ENCODE measurements at regions not wholly inside any gene's neighbourhood (a gene's known extent, or its start where the extent isn't known, plus 50 kb on each side); places are given as distances from the start of the nearest gene placed in this dataset.
"Not testable (repeated sequence)": the region's sequence is repeated elsewhere in the genome, so short reads cannot be mapped to it uniquely, and the experiment has no call there.

- DNase-seq: no peak
Measured at GRCh38 chr1:65527707-65528503, 107.4 kb downstream of the LEPR start.

GRCh38 chr1:65531972-65532570 is 111.6 kb downstream of the LEPR start:
- no peak for DNase-seq

- no peak for DNase-seq
Measured at GRCh38 chr1:65535981-65536380, 115.5 kb downstream of the LEPR start.

- DNase-seq: no peak
Measured at GRCh38 chr1:65538086-65538485, 117.6 kb downstream of the LEPR start.

- no peak for DNase-seq
Measured at GRCh38 chr1:65538664-65539063, 118.2 kb downstream of the LEPR start.

GRCh38 chr1:65539266-65540131 is 119.0 kb downstream of the LEPR start:
- DNase-seq: no peak

- no peak for DNase-seq
Measured at GRCh38 chr1:65541161-65541560, 120.7 kb downstream of the LEPR start.

GRCh38 chr1:65541865-65542264 is 121.4 kb downstream of the LEPR start:
- no peak for DNase-seq

- DNase-seq: not testable (repeated sequence)
Measured at GRCh38 chr1:65542592-65542991, 122.1 kb downstream of the LEPR start.

GRCh38 chr1:65550306-65551010 is 130.0 kb downstream of the LEPR start:
- DNase-seq: not testable (repeated sequence)

GRCh38 chr1:65552484-65552883 is 132.0 kb downstream of the LEPR start:
- DNase-seq: not testable (repeated sequence)

- DNase-seq: not testable (repeated sequence)
Measured at GRCh38 chr1:65554086-65554764, 133.8 kb downstream of the LEPR start.

- no peak for DNase-seq
Measured at GRCh38 chr1:65554829-65555228, 134.4 kb downstream of the LEPR start.

- DNase-seq: no peak
Measured at GRCh38 chr1:65558215-65558614, 137.7 kb downstream of the LEPR start.

- no peak for DNase-seq
Measured at GRCh38 chr1:65564493-65564892, 144.0 kb downstream of the LEPR start.

- DNase-seq: no peak
Measured at GRCh38 chr1:65568285-65568684, 147.8 kb downstream of the LEPR start.

- no peak for DNase-seq
Measured at GRCh38 chr1:65572701-65573421, 152.4 kb downstream of the LEPR start.

GRCh38 chr1:65577278-65577677 is 156.8 kb downstream of the LEPR start:
- no peak for DNase-seq

GRCh38 chr1:65577982-65578381 is 157.5 kb downstream of the LEPR start:
- DNase-seq: not testable (repeated sequence)

GRCh38 chr1:65581119-65581518 is 160.7 kb downstream of the LEPR start:
- no peak for DNase-seq

- no peak for DNase-seq
Measured at GRCh38 chr1:65584399-65584798, 163.9 kb downstream of the LEPR start.

GRCh38 chr1:65590279-65590678 is 169.8 kb downstream of the LEPR start:
- no peak for DNase-seq

Data from activated CD4-positive, alpha-beta T cell treated with anti-CD3 and anti-CD28 coated beads, Interleukin-10, Interleukin-2, amounts not matched to agents 100 ng/mL and 50 ng/mL, durations not matched to agents 16 hours and 8 hours (primary cell).